HAP-1 (cell line): ENCODE measurements at regions not wholly inside any gene's neighbourhood (a gene's known extent, or its start where the extent isn't known, plus 50 kb on each side); places are given as distances from the start of the nearest gene placed in this dataset.
"Not testable (repeated sequence)": the region's sequence is repeated elsewhere in the genome, so short reads cannot be mapped to it uniquely, and the experiment has no call there.

ENCODE experiments used
- DNase-seq, 2 experiments: peaks; one replicate each; pipeline ENCODE4 v3.0.0-alpha.2; 2016 to 2020; ENCODE audit warnings: low spot score in 2 of 2
- H3K27me3 ChIP-seq: fragments of 250-450 bp; sonication (Bioruptor Pico); 2 replicates; pipeline ENCODE4 v1.5.1; 2020; ENCODE audit warnings: low read depth, mild to moderate bottlenecking, moderate library complexity
- H3K36me3 ChIP-seq: fragments of 250-450 bp; sonication (Bioruptor Pico); replicated peaks from 2 replicates; pipeline ENCODE4 v1.5.1; 2020; ENCODE audit warnings: mild to moderate bottlenecking
- H3K4me1 ChIP-seq: fragments of 250-450 bp; sonication (Bioruptor Pico); 2 replicates; pipeline ENCODE4 v1.5.1; 2020; ENCODE audit warnings: mild to moderate bottlenecking
- H3K4me3 ChIP-seq: fragments of 250-450 bp; sonication (Bioruptor Pico); 2 replicates; pipeline ENCODE4 v1.5.1; 2020; ENCODE audit warnings: mild to moderate bottlenecking, moderate library complexity
- H3K9me3 ChIP-seq: fragments of 250-450 bp; sonication (Bioruptor Pico); 2 replicates; pipeline ENCODE4 v1.5.1; 2020; ENCODE audit warnings: mild to moderate bottlenecking, moderate library complexity
- in situ Hi-C: fragments of 300-500 bp; cut with MboI; formaldehyde crosslinking; loops from 3 replicates; pipeline ENCODE4 v1.14.3; 2020; ENCODE audit warnings: low sequenced_read_pairs, inconsistent platforms, mixed read lengths

- in situ Hi-C loops = no loop called here
- no peak for DNase-seq
- H3K27me3 ChIP-seq = no peaks in the 10 kb centered on the region
Measured at GRCh38 chr6:167237438-167238145, 53.5 kb upstream of the UNC93A start.

GRCh38 chr6:167238146-167238693, 52.9 kb upstream of the UNC93A start:
- Histone ChIP-seq H3K4me3 (no peak overlapping the region), H3K27me3 (no peaks in the 10 kb centered on the region), H3K4me1 (no peaks in the 10 kb centered on the region), H3K36me3 (no peaks in the 10 kb centered on the region), H3K9me3 (no peaks in the 10 kb centered on the region)
- in situ Hi-C loops = no loop called here
- DNase-seq = no peak

More at GRCh38 chr6:167237438-167238145, 53.5 kb upstream of the UNC93A start:
- no peaks in the 10 kb centered on the region for H3K4me1 ChIP-seq
- no peak overlapping the region for H3K4me3 ChIP-seq
- no peaks in the 10 kb centered on the region for H3K36me3 ChIP-seq
- H3K9me3 ChIP-seq = no peaks in the 10 kb centered on the region

GRCh38 chr6:167238694-167239467, 52.2 kb upstream of the UNC93A start:
- DNase-seq = no peak
- in situ Hi-C loops = no loop called here
- Histone ChIP-seq H3K9me3 (no peaks in the 10 kb centered on the region), H3K27me3 (no peaks in the 10 kb centered on the region), H3K36me3 (no peaks in the 10 kb centered on the region), H3K4me3 (no peak overlapping the region), H3K4me1 (no peaks in the 10 kb centered on the region)

GRCh38 chr6:167239470-167239869, 51.6 kb upstream of the UNC93A start:
- H3K9me3 ChIP-seq, DNase-seq, H3K4me3 ChIP-seq, H3K27me3 ChIP-seq, in situ Hi-C loops, H3K36me3 ChIP-seq, H3K4me1 ChIP-seq: not testable (repeated sequence)

GRCh38 chr6:167240034-167240541, 51.0 kb upstream of the UNC93A start:
- in situ Hi-C loops = no loop called here
- no peaks in the 10 kb centered on the region for H3K27me3 ChIP-seq
- H3K9me3 ChIP-seq = no peaks in the 10 kb centered on the region
- H3K4me3 ChIP-seq = no peak overlapping the region
- no peak for DNase-seq
- H3K36me3 ChIP-seq = no peaks in the 10 kb centered on the region
- peaks cover 5% of the 10 kb centered on the region for H3K4me1 ChIP-seq
